ENCODE measurements at regions not wholly inside any gene's neighbourhood (a gene's known extent, or its start where the extent isn't known, plus 50 kb on each side); places are given as distances from the start of the nearest gene placed in this dataset.
A peak's percentile ranks its signal among the peaks of the same experiment; 100 is the strongest.

DNA sequence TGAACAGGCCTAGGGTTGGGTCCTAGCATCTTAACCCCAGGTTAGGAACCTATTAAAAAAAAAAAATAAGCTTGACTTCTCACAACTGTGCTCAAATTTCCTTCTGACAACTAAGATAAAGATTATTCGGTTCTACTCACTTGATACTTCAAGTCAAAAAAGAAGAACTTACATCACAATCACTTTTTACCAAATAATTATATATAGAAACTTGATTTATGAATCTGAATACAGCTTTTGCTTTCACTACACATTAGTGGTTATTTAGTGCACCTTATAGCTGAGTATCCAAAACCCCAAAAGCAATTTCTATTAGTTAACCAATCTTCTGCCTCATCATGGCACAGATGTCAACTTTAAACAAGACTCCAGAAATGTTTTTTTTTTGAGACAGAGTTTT is 119.0 kb upstream of the DST start:
- CTCF ChIA-PET, result interaction anchor here (0.7 to 14.3 kb wide), 8 partner anchors 9 to 336 kb away, joined by 3 to 404 read pairs (median 6); no protein-coding TSS in a partner anchor
- H3K9me3 Mint-ChIP-seq (ENCODE audit: unreplicated experiment), result no peaks in the 10 kb centered on the region
- no peak overlapping the region for H3K27ac Mint-ChIP-seq (ENCODE audit: low read depth, unreplicated experiment)
- no peak for DNase-seq (ENCODE audit: unreplicated experiment)
- intact Hi-C loops (cut with micrococcal nuclease), result no loop called here
- no peaks in the 10 kb centered on the region for H3K27me3 Mint-ChIP-seq (ENCODE audit: insufficient read depth, unreplicated experiment)
- H3K36me3 Mint-ChIP-seq (ENCODE audit: insufficient read depth, unreplicated experiment), result no peaks in the 10 kb centered on the region
- POLR2A ChIA-PET, result interaction anchor here (0.7 to 2.1 kb wide), 9 partner anchors 10 to 130 kb away, joined by 3 to 9 read pairs (median 4); no protein-coding TSS in a partner anchor
- peaks cover 22% of the 10 kb centered on the region for H3K4me1 Mint-ChIP-seq (ENCODE audit: insufficient read depth, unreplicated experiment)
- no peak overlapping the region for H3K4me3 Mint-ChIP-seq (ENCODE audit: unreplicated experiment)
- BruUV-seq (replicated peaks), result no TSS peak
- TF ChIP-seq, protein P1, sequence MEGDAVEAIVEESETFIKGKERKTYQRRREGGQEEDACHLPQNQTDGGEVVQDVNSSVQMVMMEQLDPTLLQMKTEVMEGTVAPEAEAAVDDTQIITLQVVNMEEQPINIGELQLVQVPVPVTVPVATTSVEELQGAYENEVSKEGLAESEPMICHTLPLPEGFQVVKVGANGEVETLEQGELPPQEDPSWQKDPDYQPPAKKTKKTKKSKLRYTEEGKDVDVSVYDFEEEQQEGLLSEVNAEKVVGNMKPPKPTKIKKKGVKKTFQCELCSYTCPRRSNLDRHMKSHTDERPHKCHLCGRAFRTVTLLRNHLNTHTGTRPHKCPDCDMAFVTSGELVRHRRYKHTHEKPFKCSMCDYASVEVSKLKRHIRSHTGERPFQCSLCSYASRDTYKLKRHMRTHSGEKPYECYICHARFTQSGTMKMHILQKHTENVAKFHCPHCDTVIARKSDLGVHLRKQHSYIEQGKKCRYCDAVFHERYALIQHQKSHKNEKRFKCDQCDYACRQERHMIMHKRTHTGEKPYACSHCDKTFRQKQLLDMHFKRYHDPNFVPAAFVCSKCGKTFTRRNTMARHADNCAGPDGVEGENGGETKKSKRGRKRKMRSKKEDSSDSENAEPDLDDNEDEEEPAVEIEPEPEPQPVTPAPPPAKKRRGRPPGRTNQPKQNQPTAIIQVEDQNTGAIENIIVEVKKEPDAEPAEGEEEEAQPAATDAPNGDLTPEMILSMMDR (IDR thresholded peaks at IDR 0.05; ENCODE audit: unreplicated experiment), result no peak

DNA sequence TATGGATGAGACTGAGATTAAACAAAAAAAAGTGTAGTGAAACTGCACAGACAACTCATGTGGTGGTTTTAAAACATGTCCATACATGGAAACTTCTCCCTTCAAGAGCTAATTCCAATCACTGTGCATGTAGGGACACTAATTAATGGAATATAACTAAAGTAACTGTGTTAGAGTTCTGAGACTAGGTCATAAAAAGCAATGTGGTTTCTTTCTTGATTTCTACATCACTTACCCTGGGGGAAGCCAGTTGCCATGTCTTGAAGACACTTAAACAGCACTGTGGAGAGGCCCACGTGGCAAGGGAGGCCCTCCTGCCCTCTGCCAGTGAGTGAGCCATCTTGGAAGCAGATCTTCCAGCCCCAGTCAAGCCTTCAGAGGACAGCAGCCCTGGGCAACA is 118.2 kb upstream of the DST start:
- Mint-ChIP-seq H3K27me3 (ENCODE audit: insufficient read depth, unreplicated experiment) (no peaks in the 10 kb centered on the region), H3K4me3 (ENCODE audit: unreplicated experiment) (no peak overlapping the region), H3K4me1 (ENCODE audit: insufficient read depth, unreplicated experiment) (peaks cover 27% of the 10 kb centered on the region), H3K36me3 (ENCODE audit: insufficient read depth, unreplicated experiment) (no peaks in the 10 kb centered on the region), H3K9me3 (ENCODE audit: unreplicated experiment) (no peaks in the 10 kb centered on the region), H3K27ac (ENCODE audit: low read depth, unreplicated experiment) (peak overlapping the region; percentile 35)
- TF ChIP-seq, protein P1 (IDR thresholded peaks at IDR 0.05; ENCODE audit: unreplicated experiment), result no peak
- intact Hi-C loops (cut with micrococcal nuclease), result no loop called here
- DNase-seq (ENCODE audit: unreplicated experiment), result no peak
- BruUV-seq (replicated peaks), result no TSS peak
- POLR2A ChIA-PET, result interaction anchor here (1.1 to 4.5 kb wide), 6 partner anchors 9 to 53 kb away, joined by 4 to 29 read pairs (median 6); no protein-coding TSS in a partner anchor
- CTCF ChIA-PET, result interaction anchor here (0.8 to 14.3 kb wide), 9 partner anchors 10 to 88 kb away, joined by 3 to 404 read pairs (median 4); no protein-coding TSS in a partner anchor

DNA sequence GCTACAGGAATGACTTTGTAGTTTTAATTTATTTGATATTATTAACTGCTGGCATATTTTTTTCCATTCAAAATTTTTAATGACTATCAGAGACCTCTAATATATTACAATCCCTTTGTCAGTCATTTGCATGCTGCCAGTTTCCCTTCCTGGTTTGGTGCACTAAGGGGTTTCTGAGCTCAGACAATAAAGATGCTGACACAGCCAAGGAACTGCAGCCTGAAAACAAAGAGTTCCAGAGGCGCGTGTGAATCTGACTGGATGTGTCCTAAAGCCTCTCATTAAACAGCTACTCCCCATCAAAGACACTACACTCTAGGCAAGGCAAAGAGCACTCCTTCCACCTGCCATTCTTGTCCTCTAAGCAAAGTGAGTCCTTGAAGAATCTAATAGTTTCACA is 116.8 kb upstream of the DST start:
- H3K27ac Mint-ChIP-seq (ENCODE audit: low read depth, unreplicated experiment), result no peak overlapping the region
- no TSS peak for BruUV-seq (replicated peaks)
- TF ChIP-seq, protein P1 (IDR thresholded peaks at IDR 0.05; ENCODE audit: unreplicated experiment), result no peak
- peaks cover 29% of the 10 kb centered on the region for H3K4me1 Mint-ChIP-seq (ENCODE audit: insufficient read depth, unreplicated experiment)
- no peaks in the 10 kb centered on the region for H3K27me3 Mint-ChIP-seq (ENCODE audit: insufficient read depth, unreplicated experiment)
- no peaks in the 10 kb centered on the region for H3K9me3 Mint-ChIP-seq (ENCODE audit: unreplicated experiment)
- ChIA-PET POLR2A (interaction anchor here (0.6 to 11.3 kb wide), 5 partner anchors 8 to 101 kb away, joined by 3 to 192 read pairs (median 5); no protein-coding TSS in a partner anchor), CTCF (interaction anchor here (1.0 to 14.3 kb wide), 4 partner anchors 8 to 122 kb away, joined by 3 to 404 read pairs (median 106); no protein-coding TSS in a partner anchor)
- H3K4me3 Mint-ChIP-seq (ENCODE audit: unreplicated experiment), result no peak overlapping the region
- no peak for DNase-seq (ENCODE audit: unreplicated experiment)
- no peaks in the 10 kb centered on the region for H3K36me3 Mint-ChIP-seq (ENCODE audit: insufficient read depth, unreplicated experiment)
- intact Hi-C loops (cut with micrococcal nuclease), result no loop called here

DNA sequence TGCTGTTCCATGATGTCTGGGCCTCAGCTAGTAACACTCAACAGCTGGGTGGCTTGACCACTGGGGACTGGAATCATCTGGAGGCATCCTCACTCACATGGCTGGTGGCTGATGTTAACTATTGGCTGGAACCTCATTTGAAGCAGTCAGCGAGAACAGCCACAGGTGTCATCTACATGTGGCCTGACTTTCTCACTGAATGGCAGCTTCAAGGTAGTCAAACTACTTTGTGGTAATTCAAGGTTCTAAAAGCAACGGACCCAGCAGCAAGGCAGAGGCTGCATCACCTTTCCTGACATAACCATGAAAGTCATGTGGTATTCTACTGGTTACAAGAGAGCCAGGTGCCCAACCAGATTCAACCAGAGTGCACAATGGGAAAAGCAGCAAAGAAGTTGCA is 115.9 kb upstream of the DST start:
- no peaks in the 10 kb centered on the region for H3K27me3 Mint-ChIP-seq (ENCODE audit: insufficient read depth, unreplicated experiment)
- no peak overlapping the region for H3K27ac Mint-ChIP-seq (ENCODE audit: low read depth, unreplicated experiment)
- H3K9me3 Mint-ChIP-seq (ENCODE audit: unreplicated experiment), result no peaks in the 10 kb centered on the region
- intact Hi-C loops (cut with micrococcal nuclease), result no loop called here
- TF ChIP-seq, protein P1 (IDR thresholded peaks at IDR 0.05; ENCODE audit: unreplicated experiment), result no peak
- no TSS peak for BruUV-seq (replicated peaks)
- H3K36me3 Mint-ChIP-seq (ENCODE audit: insufficient read depth, unreplicated experiment), result no peaks in the 10 kb centered on the region
- CTCF ChIA-PET, result interaction anchor here (0.6 to 14.3 kb wide), 25 partner anchors 8 to 388 kb away, joined by 3 to 404 read pairs (median 6); no protein-coding TSS in a partner anchor
- POLR2A ChIA-PET, result interaction anchor here (0.9 to 11.3 kb wide), 10 partner anchors 12 to 130 kb away, joined by 3 to 192 read pairs (median 4); partner anchors contain the start of gene DST
- peaks cover 21% of the 10 kb centered on the region for H3K4me1 Mint-ChIP-seq (ENCODE audit: insufficient read depth, unreplicated experiment)
- no peak for DNase-seq (ENCODE audit: unreplicated experiment)
- H3K4me3 Mint-ChIP-seq (ENCODE audit: unreplicated experiment), result no peak overlapping the region

All from MCF 10A (cell line).